IMR-90 (cell line): ENCODE measurements at regions not wholly inside any gene's neighbourhood (a gene's known extent, or its start where the extent isn't known, plus 50 kb on each side); places are given as distances from the start of the nearest gene placed in this dataset.
A peak's percentile ranks its signal among the peaks of the same experiment; 100 is the strongest.

ENCODE experiments used
- ATAC-seq: fragments of 200-7000 bp; cut with Tn5 transposase; 2 replicates; pipeline ENCODE4 v1.9.1; 2020; ENCODE audit warnings: low read depth, mild to moderate bottlenecking, moderate library complexity
- BruUV-seq: library from RNA; stranded (reverse); fragments of 400-500 nt; replicated peaks from 2 replicates; lab custom pipeline; 2021; lab: Mats Ljungman, UMichigan
- CTCF ChIA-PET: fragments of 300-600 bp; formaldehyde crosslinking; extraction: SDS; loops from one replicate; lab custom pipeline; 2021; ENCODE audit warnings: antibody characterized with exemption; lab: Yijun Ruan, JAX
- POLR2A ChIA-PET: fragments of 300-600 bp; sonication (Branson Sonifier 250); formaldehyde crosslinking; loops from one replicate; lab custom pipeline; 2022; ENCODE audit warnings: antibody characterized with exemption; ENCODE audit not compliant: unreplicated experiment; lab: Charles Lee
- DNase-seq: peaks from one replicate; pipeline ENCODE4 v3.0.0; 2013
- H2AFZ ChIP-seq: replicated peaks from 2 replicates; pipeline ENCODE3; 2013; ENCODE audit warnings: low read length, mild to moderate bottlenecking; ENCODE audit not compliant: poor library complexity
- H2AK5ac ChIP-seq: 2 replicates; pipeline ENCODE4 v1.6.1; 2013; ENCODE audit warnings: low read depth, low read length, inconsistent platforms
- H2AK9ac ChIP-seq: replicated peaks from 2 replicates; pipeline ENCODE3; 2013; ENCODE audit warnings: mild to moderate bottlenecking, low read depth, low read length, moderate library complexity; ENCODE audit not compliant: poor library complexity
- H2BK120ac ChIP-seq: 2 replicates; pipeline ENCODE4 v1.6.1; 2013; ENCODE audit warnings: low read depth, low read length, inconsistent platforms
- H2BK15ac ChIP-seq: 3 replicates; pipeline ENCODE4 v1.6.1; 2013; ENCODE audit warnings: low read depth, low read length, inconsistent platforms
- H2BK20ac ChIP-seq: 2 replicates; pipeline ENCODE4 v1.6.1; 2013; ENCODE audit warnings: low read depth, mild to moderate bottlenecking, inconsistent platforms, low read length, moderate library complexity
- H2BK5ac ChIP-seq: 2 replicates; pipeline ENCODE4 v1.6.1; 2013; ENCODE audit warnings: mild to moderate bottlenecking, low read depth, low read length, inconsistent platforms; ENCODE audit not compliant: poor library complexity, severe bottlenecking
- H3K14ac ChIP-seq: replicated peaks from 2 replicates; pipeline ENCODE4 v1.6.1; 2013; ENCODE audit warnings: low read depth, low read length, inconsistent platforms
- H3K18ac ChIP-seq: 2 replicates; pipeline ENCODE4 v1.6.1; 2013; ENCODE audit warnings: low read depth, low read length, control low read depth
- H3K23ac ChIP-seq: 2 replicates; pipeline ENCODE4 v1.6.1; 2013; ENCODE audit warnings: low read depth, low read length, inconsistent platforms
- H3K27ac ChIP-seq: 2 replicates; pipeline ENCODE4 v1.5.1; 2013; ENCODE audit warnings: mild to moderate bottlenecking, control low read depth, low read length; ENCODE audit not compliant: insufficient read depth
- H3K27me3 ChIP-seq: 2 replicates; pipeline ENCODE4 v1.6.1; 2013; ENCODE audit warnings: low read length; ENCODE audit not compliant: control insufficient read depth, insufficient read depth
- H3K36me3 ChIP-seq: 2 replicates; pipeline ENCODE4 v1.6.1; 2013; ENCODE audit warnings: low read length, mixed read lengths; ENCODE audit not compliant: control insufficient read depth, insufficient read depth
- H3K4ac ChIP-seq: 2 replicates; pipeline ENCODE4 v1.6.1; 2013; ENCODE audit warnings: low read depth, low read length, inconsistent platforms
- H3K4me1 ChIP-seq: 2 replicates; pipeline ENCODE4 v1.6.1; 2013; ENCODE audit warnings: low read length, mixed read lengths; ENCODE audit not compliant: control insufficient read depth, insufficient read depth
- H3K4me2 ChIP-seq: 2 replicates; pipeline ENCODE4 v1.6.1; 2013; ENCODE audit warnings: low read depth, mild to moderate bottlenecking, control low read depth, low read length, moderate library complexity
- H3K4me3 ChIP-seq: 2 replicates; pipeline ENCODE4 v1.5.1; 2013; ENCODE audit warnings: low read depth, mild to moderate bottlenecking, control low read depth, low read length, moderate library complexity; ENCODE audit not compliant: insufficient read depth
- H3K56ac ChIP-seq: 2 replicates; pipeline ENCODE4 v1.6.1; 2013; ENCODE audit warnings: low read length, inconsistent platforms; ENCODE audit not compliant: insufficient read depth; ENCODE audit errors: extremely low read depth
- H3K79me1 ChIP-seq, 2 experiments: 2 replicates each; pipeline ENCODE4 v1.6.1; 2013; ENCODE audit warnings: low read length in 2 of 2, inconsistent platforms in 1 of 2, low read depth in 1 of 2
- H3K9ac ChIP-seq: 2 replicates; pipeline ENCODE4 v1.6.1; 2013; ENCODE audit warnings: low read depth, low read length, control low read depth
- H3K9me1 ChIP-seq: 2 replicates; pipeline ENCODE4 v1.6.1; 2013; ENCODE audit warnings: low read length, inconsistent platforms; ENCODE audit not compliant: insufficient read depth
- H3K9me3 ChIP-seq: 2 replicates; pipeline ENCODE4 v1.6.1; 2013; ENCODE audit warnings: low read length; ENCODE audit not compliant: control insufficient read depth, insufficient read depth
- H4K20me1 ChIP-seq: 2 replicates; pipeline ENCODE4 v1.6.1; 2013; ENCODE audit warnings: low read length, inconsistent platforms; ENCODE audit not compliant: insufficient read depth
- H4K5ac ChIP-seq: 2 replicates; pipeline ENCODE4 v1.6.1; 2013; ENCODE audit warnings: mild to moderate bottlenecking, low read depth, low read length, control low read depth
- H4K8ac ChIP-seq, 2 experiments: 2 replicates each; pipeline ENCODE4 v1.6.1; 2013; ENCODE audit warnings: low read depth in 2 of 2, low read length in 2 of 2, control low read depth in 1 of 2, inconsistent platforms in 1 of 2
- H4K91ac ChIP-seq: 2 replicates; pipeline ENCODE4 v1.6.1; 2013; ENCODE audit warnings: low read depth, low read length, inconsistent platforms; ENCODE audit not compliant: insufficient read depth
- CHD1 ChIP-seq: IDR thresholded peaks from 2 replicates; pipeline ENCODE4 v1.6.1; 2012; ENCODE audit warnings: low read depth, low read length, improper control_type of control experiment
- FOS ChIP-seq: fragments of 150-350 bp; IDR thresholded peaks from 2 replicates; pipeline ENCODE4 v1.6.1; 2016; ENCODE audit warnings: low read depth, low read length
- MXI1 ChIP-seq: IDR thresholded peaks from 2 replicates; pipeline ENCODE4 v1.6.1; 2012; ENCODE audit warnings: low read depth, mild to moderate bottlenecking, low read length, moderate library complexity, borderline replicate concordance
- POLR2A ChIP-seq: IDR thresholded peaks from 2 replicates; pipeline ENCODE4 v1.6.1; 2012; ENCODE audit warnings: mild to moderate bottlenecking, low read depth, low read length
- RAD21 ChIP-seq: IDR thresholded peaks from 2 replicates; pipeline ENCODE4 v1.6.1; 2012; ENCODE audit warnings: low read length, improper control_type of control experiment
- RCOR1 ChIP-seq: IDR thresholded peaks from 2 replicates; pipeline ENCODE4 v1.6.1; 2012; ENCODE audit warnings: mild to moderate bottlenecking, low read length, improper control_type of control experiment; ENCODE audit not compliant: insufficient replicate concordance
- RFX5 ChIP-seq: IDR thresholded peaks from 2 replicates; pipeline ENCODE4 v1.8.0; 2012; ENCODE audit warnings: low read depth, mild to moderate bottlenecking, low read length, moderate library complexity
- SMC3 ChIP-seq: fragments of 150-350 bp; IDR thresholded peaks from 2 replicates; pipeline ENCODE4 v1.6.1; 2016; ENCODE audit warnings: low read depth, mild to moderate bottlenecking, antibody characterized with exemption, low read length, moderate library complexity
- WGBS, 2 experiments: methylation state at CpG; one replicate each; pipeline versions ENCODE4 v1.1.5 to v1.1.7; 2013; ENCODE audit warnings: missing lambda C conversion rate in 2 of 2; ENCODE audit not compliant: insufficient read length in 1 of 2; ENCODE audit errors: extremely low coverage in 2 of 2; 5-methylcytosine and 5-hydroxymethylcytosine counted together
- dilution Hi-C: fragments of 300-500 bp; cut with HindIII; formaldehyde crosslinking; loops from one replicate; pipeline ENCODE4 v1.14.3; 2018; ENCODE audit warnings: low sequenced_read_pairs; ENCODE audit not compliant: unreplicated experiment
- in situ Hi-C: fragments of 300-500 bp; cut with MboI; formaldehyde crosslinking; loops from 3 replicates; pipeline ENCODE4 v1.14.3; 2019; ENCODE audit warnings: low sequenced_read_pairs, inconsistent platforms, mixed read lengths
- intact Hi-C: fragments of 100-400 bp; cut with micrococcal nuclease; formaldehyde crosslinking; loops from 2 replicates; pipeline ENCODE4 v1.10.0; 2022
- TF ChIP-seq, protein P1 (sequence below): conservative IDR thresholded peaks from 2 replicates; pipeline ENCODE4 v1.5.1; 2012; ENCODE audit warnings: mild to moderate bottlenecking, low read depth, low read length, improper control_type of control experiment

GRCh38 chr1:221555689-221556433 lies 186.0 kb downstream of the DUSP10 start:
- Histone ChIP-seq H3K4ac (no peak overlapping the region), H3K36me3 (no peaks in the 10 kb centered on the region), H2BK5ac (no peak overlapping the region), H3K56ac (no peak overlapping the region), H3K79me1 (no peaks in the 10 kb centered on the region), H3K9ac (no peak overlapping the region), H3K23ac (no peak overlapping the region), H2BK120ac (no peak overlapping the region), H2AK9ac (no peak overlapping the region), H3K4me3 (no peak overlapping the region), H4K91ac (no peak overlapping the region), H3K9me1 (no peaks in the 10 kb centered on the region; the same call in 1 of the 2 replicates), H3K18ac (no peak overlapping the region), H3K9me3 (no peaks in the 10 kb centered on the region), H2BK20ac (no peak overlapping the region), H3K27me3 (no peaks in the 10 kb centered on the region), H3K27ac (no peak overlapping the region), H3K14ac (no peak overlapping the region), H3K4me1 (no peaks in the 10 kb centered on the region; the same call in 1 of the 2 replicates), H2AFZ (peak overlapping the region; percentile 27), H4K20me1 (no peaks in the 10 kb centered on the region), H3K4me2 (no peak overlapping the region), H4K8ac (no peak overlapping the region), H2BK15ac (no peak overlapping the region), H2AK5ac (no peak overlapping the region), H4K5ac (no peak overlapping the region)
- no peak for ATAC-seq
- WGBS, 2 experiments = no CpG with 5 or more reads among the region's 10 CpGs
- ChIA-PET POLR2A (no interaction called here), CTCF (no interaction called here)
- dilution Hi-C loops = no loop called here
- DNase-seq = no peak
- no peak for TF ChIP-seq SMC3
- no peak for TF ChIP-seq RFX5
- TF ChIP-seq FOS = no peak
- no peak for TF ChIP-seq MXI1
- TF ChIP-seq RAD21 = no peak
- no peak for TF ChIP-seq CHD1
- no peak for TF ChIP-seq POLR2A
- TF ChIP-seq RCOR1 = no peak
- TF ChIP-seq, protein P1, sequence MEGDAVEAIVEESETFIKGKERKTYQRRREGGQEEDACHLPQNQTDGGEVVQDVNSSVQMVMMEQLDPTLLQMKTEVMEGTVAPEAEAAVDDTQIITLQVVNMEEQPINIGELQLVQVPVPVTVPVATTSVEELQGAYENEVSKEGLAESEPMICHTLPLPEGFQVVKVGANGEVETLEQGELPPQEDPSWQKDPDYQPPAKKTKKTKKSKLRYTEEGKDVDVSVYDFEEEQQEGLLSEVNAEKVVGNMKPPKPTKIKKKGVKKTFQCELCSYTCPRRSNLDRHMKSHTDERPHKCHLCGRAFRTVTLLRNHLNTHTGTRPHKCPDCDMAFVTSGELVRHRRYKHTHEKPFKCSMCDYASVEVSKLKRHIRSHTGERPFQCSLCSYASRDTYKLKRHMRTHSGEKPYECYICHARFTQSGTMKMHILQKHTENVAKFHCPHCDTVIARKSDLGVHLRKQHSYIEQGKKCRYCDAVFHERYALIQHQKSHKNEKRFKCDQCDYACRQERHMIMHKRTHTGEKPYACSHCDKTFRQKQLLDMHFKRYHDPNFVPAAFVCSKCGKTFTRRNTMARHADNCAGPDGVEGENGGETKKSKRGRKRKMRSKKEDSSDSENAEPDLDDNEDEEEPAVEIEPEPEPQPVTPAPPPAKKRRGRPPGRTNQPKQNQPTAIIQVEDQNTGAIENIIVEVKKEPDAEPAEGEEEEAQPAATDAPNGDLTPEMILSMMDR = no peak
- in situ Hi-C loops = loop anchor here (10.0 kb wide), 1 partner anchor 899 kb away; no protein-coding TSS in a partner anchor
- no TSS peak for BruUV-seq
- intact Hi-C loops = no loop called here
